ENCODE measurements at regions not wholly inside any gene's neighbourhood (a gene's known extent, or its start where the extent isn't known, plus 50 kb on each side); places are given as distances from the start of the nearest gene placed in this dataset.

DNA sequence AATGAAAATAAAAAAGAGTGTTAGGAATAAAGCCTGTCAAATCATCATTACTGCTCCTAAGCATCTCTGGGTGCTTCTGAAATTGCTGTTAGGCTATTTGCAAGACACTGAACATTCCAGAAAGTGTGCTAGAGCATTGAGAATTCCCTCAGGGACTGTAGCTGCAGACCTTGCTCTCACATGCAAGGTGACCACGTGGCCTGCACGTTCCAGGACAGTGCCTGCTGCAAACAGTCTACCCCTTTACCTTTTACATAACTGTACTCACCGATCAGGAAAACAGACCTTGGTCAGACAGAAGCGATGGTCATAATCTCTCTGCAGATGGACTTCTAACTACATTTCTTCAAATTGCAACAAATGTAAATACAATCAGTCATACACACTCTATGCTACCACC lies 164.5 kb downstream of the PSMG1 start:
- no peak for TF ChIP-seq EZH2 (IDR thresholded peaks at IDR 0.05; ENCODE audit: insufficient read depth, poor library complexity, severe bottlenecking)
- TF ChIP-seq EZH2phosphoT487 (IDR thresholded peaks at IDR 0.05; ENCODE audit: insufficient read depth, low read depth) = no peak

Data from GM23248 (cell line).